T-helper 1 cell treated with Interleukin-12 subunit alpha and Interleukin-12 subunit beta and Interleukin-4 antibody, amounts not matched to agents 30 ng/mL and 1 ng/mL, for 36 hours (primary cell): ENCODE measurements at regions not wholly inside any gene's neighbourhood (a gene's known extent, or its start where the extent isn't known, plus 50 kb on each side); places are given as distances from the start of the nearest gene placed in this dataset.
"Not testable (repeated sequence)": the region's sequence is repeated elsewhere in the genome, so short reads cannot be mapped to it uniquely, and the experiment has no call there.

Experiments used
- intact Hi-C: fragments of 100-400 bp; cut with micrococcal nuclease; formaldehyde crosslinking; loops from one replicate; pipeline ENCODE4 v1.15.1; 2024

- intact Hi-C loops = not testable (repeated sequence)
These were observed 411.0 kb upstream of the CHD1 start for GRCh38 chr5:99339758-99340157.

GRCh38 chr5:99334936-99335335 is 406.1 kb upstream of the CHD1 start:
- intact Hi-C loops = no loop called here

- intact Hi-C loops = no loop called here
These were observed 402.3 kb upstream of the CHD1 start for GRCh38 chr5:99331061-99331460.

- intact Hi-C loops = no loop called here
These were observed 391.6 kb upstream of the CHD1 start for GRCh38 chr5:99320436-99320835.

- intact Hi-C loops = no loop called here
These were observed 388.3 kb upstream of the CHD1 start for GRCh38 chr5:99317136-99317535.

GRCh38 chr5:99316484-99316883 is 387.7 kb upstream of the CHD1 start:
- intact Hi-C loops = no loop called here

GRCh38 chr5:99315413-99316183 is 386.8 kb upstream of the CHD1 start:
- intact Hi-C loops = no loop called here

GRCh38 chr5:99314721-99315120 is 385.9 kb upstream of the CHD1 start:
- intact Hi-C loops = no loop called here

- intact Hi-C loops = no loop called here
These were observed 379.3 kb upstream of the CHD1 start for GRCh38 chr5:99308131-99308530.

- intact Hi-C loops = no loop called here
These were observed 376.3 kb upstream of the CHD1 start for GRCh38 chr5:99305045-99305580.

GRCh38 chr5:99285606-99286005 is 356.8 kb upstream of the CHD1 start:
- intact Hi-C loops = no loop called here

- intact Hi-C loops = no loop called here
These were observed 346.3 kb upstream of the CHD1 start for GRCh38 chr5:99275128-99275527.

GRCh38 chr5:99272576-99272975 is 343.8 kb upstream of the CHD1 start:
- intact Hi-C loops = no loop called here

- intact Hi-C loops = no loop called here
These were observed 330.0 kb upstream of the CHD1 start for GRCh38 chr5:99258819-99259218.

- intact Hi-C loops = no loop called here
These were observed 319.3 kb upstream of the CHD1 start for GRCh38 chr5:99248066-99248465.

GRCh38 chr5:99247346-99247745 is 318.5 kb upstream of the CHD1 start:
- intact Hi-C loops = no loop called here

GRCh38 chr5:99243111-99243510 is 314.3 kb upstream of the CHD1 start:
- intact Hi-C loops = no loop called here

- intact Hi-C loops = no loop called here
These were observed 311.1 kb upstream of the CHD1 start for GRCh38 chr5:99239826-99240360.

- intact Hi-C loops = loop anchor here (5.0 kb wide), 1 partner anchor 474 kb away; no protein-coding TSS in a partner anchor
These were observed 262.5 kb upstream of the CHD1 start for GRCh38 chr5:99191206-99191745.

GRCh38 chr5:99187611-99188010 is 258.8 kb upstream of the CHD1 start:
- intact Hi-C loops = no loop called here

- intact Hi-C loops = no loop called here
These were observed 250.4 kb upstream of the CHD1 start for GRCh38 chr5:99179206-99179605.

GRCh38 chr5:99177796-99178195 is 249.0 kb upstream of the CHD1 start:
- intact Hi-C loops = no loop called here

GRCh38 chr5:99176186-99176585 is 247.4 kb upstream of the CHD1 start:
- intact Hi-C loops = no loop called here
